Mesendoderm (in vitro differentiated cells): ENCODE measurements at regions not wholly inside any gene's neighbourhood (a gene's known extent, or its start where the extent isn't known, plus 50 kb on each side); places are given as distances from the start of the nearest gene placed in this dataset.
A peak's percentile ranks its signal among the peaks of the same experiment; 100 is the strongest.

Source experiments
- DNase-seq: peaks from one replicate; pipeline ENCODE4 v3.0.0; 2013
- H2AK5ac ChIP-seq: 2 replicates; pipeline ENCODE4 v1.6.1; 2013; ENCODE audit warnings: low read length, inconsistent platforms
- H2BK120ac ChIP-seq: 2 replicates; pipeline ENCODE4 v1.6.1; 2013; ENCODE audit warnings: low read depth, mild to moderate bottlenecking, low read length, moderate library complexity, mixed read lengths
- H2BK15ac ChIP-seq: replicated peaks from 2 replicates; pipeline ENCODE4 v1.6.1; 2013; ENCODE audit warnings: low read depth, mild to moderate bottlenecking, moderate library complexity
- H2BK5ac ChIP-seq: 2 replicates; pipeline ENCODE4 v1.6.1; 2013; ENCODE audit warnings: low read length, inconsistent platforms
- H3K18ac ChIP-seq: 2 replicates; pipeline ENCODE4 v1.6.1; 2013; ENCODE audit warnings: mild to moderate bottlenecking, low read length, mixed read lengths
- H3K23ac ChIP-seq: one replicate; pipeline ENCODE4 v1.6.1; 2013; ENCODE audit warnings: low read length
- H3K27ac ChIP-seq: 2 replicates; pipeline ENCODE4 v1.5.1; 2013; ENCODE audit warnings: low read depth, mild to moderate bottlenecking, inconsistent platforms, low read length, moderate library complexity
- H3K27me3 ChIP-seq: 2 replicates; pipeline ENCODE4 v1.6.1; 2013; ENCODE audit warnings: low read length, control low read depth, mild to moderate bottlenecking, inconsistent platforms; ENCODE audit not compliant: insufficient read depth, poor library complexity
- H3K36me3 ChIP-seq: 2 replicates; pipeline ENCODE4 v1.6.1; 2013; ENCODE audit warnings: low read length, inconsistent platforms; ENCODE audit not compliant: control insufficient read depth, insufficient read depth
- H3K4ac ChIP-seq: one replicate; pipeline ENCODE4 v1.6.1; 2013; ENCODE audit warnings: low read depth, mild to moderate bottlenecking, low read length, moderate library complexity
- H3K4me1 ChIP-seq: 2 replicates; pipeline ENCODE4 v1.6.1; 2013; ENCODE audit warnings: low read depth, low read length, inconsistent platforms; ENCODE audit not compliant: control insufficient read depth
- H3K4me2 ChIP-seq: 2 replicates; pipeline ENCODE4 v1.6.1; 2013; ENCODE audit warnings: low read length
- H3K4me3 ChIP-seq: 2 replicates; pipeline ENCODE4 v1.5.1; 2013; ENCODE audit warnings: mild to moderate bottlenecking, low read length
- H3K56ac ChIP-seq: one replicate; pipeline ENCODE4 v1.6.1; 2013; ENCODE audit warnings: low read length
- H3K79me1 ChIP-seq: 2 replicates; pipeline ENCODE4 v1.6.1; 2013; ENCODE audit warnings: low read length, inconsistent platforms
- H3K79me2 ChIP-seq: 2 replicates; pipeline ENCODE4 v1.6.1; 2013; ENCODE audit warnings: mild to moderate bottlenecking, low read length; ENCODE audit not compliant: control insufficient read depth, insufficient read depth
- H3K9ac ChIP-seq: 2 replicates; pipeline ENCODE4 v1.6.1; 2013; ENCODE audit warnings: low read length, inconsistent platforms
- H4K5ac ChIP-seq: one replicate; pipeline ENCODE4 v1.6.1; 2013; ENCODE audit warnings: low read length
- H4K8ac ChIP-seq: one replicate; pipeline ENCODE4 v1.6.1; 2013; ENCODE audit warnings: low read depth, mild to moderate bottlenecking, control low read depth, low read length, moderate library complexity
- WGBS: extraction: QIAGEN DNeasy Blood & Tissue Kit; methylation state at CpG from one replicate; pipeline ENCODE4 v1.1.7; 2013; ENCODE audit warnings: low lambda C conversion rate, missing lambda C conversion rate; ENCODE audit not compliant: insufficient coverage; ENCODE audit errors: extremely low coverage; 5-methylcytosine and 5-hydroxymethylcytosine counted together

DNA sequence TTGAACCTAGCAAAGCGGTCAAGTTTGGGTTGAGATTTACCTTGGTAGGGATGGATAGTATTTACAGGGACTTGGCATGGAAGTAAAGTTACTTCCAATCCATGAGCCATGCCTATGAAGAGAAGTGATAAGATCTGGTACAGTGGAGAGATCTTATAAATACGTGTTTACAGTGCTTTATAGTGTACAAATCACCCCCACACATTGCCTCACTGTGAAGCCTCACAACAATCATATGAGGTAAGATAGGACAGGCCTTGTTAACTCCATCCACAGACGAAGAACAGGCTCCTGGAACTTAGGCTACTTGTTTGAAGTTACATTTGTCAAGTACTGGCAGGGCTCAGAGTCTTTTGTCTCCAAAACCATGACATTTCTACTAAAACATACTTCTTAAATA, 159.8 kb downstream of the PLPPR4 start:
- no peak overlapping the region for H3K56ac ChIP-seq

DNA sequence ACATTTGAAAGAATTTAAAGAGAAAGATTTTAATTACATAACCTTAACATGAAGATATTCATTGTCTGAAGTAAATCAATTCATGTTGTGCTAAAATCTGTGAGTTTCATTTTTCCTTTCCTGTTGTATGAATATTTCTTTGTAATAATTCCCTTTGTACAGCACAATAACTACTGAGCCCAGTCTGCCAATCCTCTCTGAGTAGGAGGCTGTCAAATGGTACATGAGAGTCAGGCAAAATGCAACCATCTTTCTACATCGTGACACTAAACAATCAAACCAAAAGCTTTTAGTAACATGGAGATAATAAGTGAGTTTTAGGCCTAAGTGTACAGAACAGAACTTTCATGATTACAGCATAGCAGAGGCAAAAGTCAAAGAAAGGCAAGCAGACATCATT, 165.5 kb downstream of the PLPPR4 start:
- DNase-seq: no peak
- Histone ChIP-seq H2AK5ac (no peak overlapping the region), H3K4me2 (no peak overlapping the region), H2BK15ac (no peak overlapping the region), H3K23ac (no peak overlapping the region), H2BK120ac (no peak overlapping the region), H3K56ac (no peak overlapping the region), H2BK5ac (no peak overlapping the region), H3K4me1 (no peaks in the 10 kb centered on the region), H3K79me1 (no peaks in the 10 kb centered on the region), H3K18ac (no peak overlapping the region), H3K36me3 (no peaks in the 10 kb centered on the region), H3K9ac (no peak overlapping the region), H4K5ac (no peak overlapping the region), H3K4ac (no peak overlapping the region), H3K27ac (no peak overlapping the region), H3K4me3 (no peak overlapping the region), H3K79me2 (no peaks in the 10 kb centered on the region), H4K8ac (no peak overlapping the region), H3K27me3 (no peaks in the 10 kb centered on the region)
- WGBS: no CpG with 5 or more reads among the region's 1 CpG

More for the DNA sequence above, 159.8 kb downstream of the PLPPR4 start:
- Histone ChIP-seq H3K9ac (no peak overlapping the region), H3K4ac (no peak overlapping the region), H3K27me3 (no peaks in the 10 kb centered on the region), H2BK15ac (no peak overlapping the region), H3K4me1 (no peaks in the 10 kb centered on the region), H3K23ac (no peak overlapping the region), H3K27ac (no peak overlapping the region), H3K79me2 (no peaks in the 10 kb centered on the region), H2BK5ac (no peak overlapping the region), H3K36me3 (no peaks in the 10 kb centered on the region), H2BK120ac (no peak overlapping the region), H3K4me2 (no peak overlapping the region), H3K4me3 (no peak overlapping the region), H3K79me1 (no peaks in the 10 kb centered on the region), H4K8ac (no peak overlapping the region), H3K18ac (no peak overlapping the region), H4K5ac (no peak overlapping the region), H2AK5ac (no peak overlapping the region)
- no peak for DNase-seq
- no CpG with 5 or more reads among the region's 3 CpGs for WGBS

DNA sequence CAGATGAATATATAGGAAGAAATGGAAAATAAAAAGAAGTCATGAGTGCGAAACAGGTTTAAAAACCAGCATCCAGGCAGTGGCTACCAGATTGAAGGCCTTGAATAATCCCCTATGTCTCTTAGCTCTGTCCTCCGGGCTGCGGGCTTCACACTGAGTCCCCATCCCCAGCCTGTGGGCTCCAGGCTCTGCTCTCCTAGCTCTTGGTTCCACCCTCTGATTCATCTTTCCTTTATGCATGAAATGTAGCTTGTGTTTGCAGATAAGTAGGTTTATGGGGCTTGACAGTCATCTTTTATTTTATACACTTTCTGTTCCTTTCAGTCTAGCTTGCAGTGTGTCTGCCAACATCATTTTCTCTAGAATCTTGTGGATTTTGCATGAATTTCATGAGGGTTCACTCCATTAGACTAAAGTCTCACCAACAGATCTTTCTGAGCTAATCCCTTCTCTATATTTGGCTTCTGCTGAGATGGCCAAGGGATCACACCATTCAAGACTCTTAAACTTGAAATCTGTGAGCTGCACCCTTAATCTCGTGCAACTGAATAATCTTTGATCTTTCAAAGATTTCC, 174.5 kb downstream of the PLPPR4 start:
- WGBS: no CpG with 5 or more reads among the region's 4 CpGs
- Histone ChIP-seq H3K23ac (no peak overlapping the region), H3K4me1 (no peaks in the 10 kb centered on the region), H3K27ac (no peak overlapping the region), H3K9ac (no peak overlapping the region), H3K4me2 (no peak overlapping the region), H3K18ac (no peak overlapping the region), H3K79me1 (no peaks in the 10 kb centered on the region), H4K8ac (no peak overlapping the region), H3K4me3 (no peak overlapping the region), H2BK15ac (no peak overlapping the region), H3K4ac (no peak overlapping the region), H4K5ac (no peak overlapping the region), H2BK120ac (no peak overlapping the region), H3K27me3 (no peaks in the 10 kb centered on the region), H3K56ac (no peak overlapping the region), H2BK5ac (no peak overlapping the region), H2AK5ac (no peak overlapping the region), H3K79me2 (no peaks in the 10 kb centered on the region), H3K36me3 (no peaks in the 10 kb centered on the region)
- no peak for DNase-seq

DNA sequence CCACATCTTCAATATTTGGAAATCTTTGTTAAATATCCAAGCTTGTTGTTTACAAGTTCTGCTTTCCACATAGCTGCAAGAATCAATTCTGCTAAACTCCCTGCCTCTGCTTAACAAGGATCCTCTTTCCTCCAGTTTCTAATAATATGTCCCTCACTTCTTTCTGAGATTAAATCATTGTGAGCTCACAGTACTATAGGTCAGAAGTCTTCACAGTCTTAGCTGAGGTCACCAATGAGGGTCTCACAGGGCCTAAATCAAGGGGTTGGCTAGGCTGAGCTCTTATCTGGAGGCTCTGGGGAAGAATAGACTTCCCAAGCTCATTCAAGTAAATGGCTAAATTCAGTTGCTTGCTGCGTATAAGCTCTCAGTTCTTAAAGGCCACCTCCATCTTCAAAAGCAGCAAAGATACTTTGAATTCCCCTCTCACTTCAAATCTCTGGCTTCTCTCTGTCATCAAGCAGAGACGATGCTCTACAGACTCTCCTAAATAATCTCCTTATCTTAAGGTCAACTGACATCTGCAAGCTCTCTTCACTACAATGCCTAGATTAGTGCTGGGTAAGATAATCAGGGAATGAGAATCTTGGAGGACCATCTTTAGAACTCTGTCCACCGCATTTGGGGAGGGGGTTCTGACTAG, 175.3 kb downstream of the PLPPR4 start:
- H3K4ac ChIP-seq: no peak overlapping the region
- H3K18ac ChIP-seq: no peak overlapping the region
- no peak overlapping the region for H2BK15ac ChIP-seq
- no peak overlapping the region for H3K4me3 ChIP-seq
- no peak overlapping the region for H2BK120ac ChIP-seq
- DNase-seq: peak; percentile 12
- H3K23ac ChIP-seq: no peak overlapping the region
- H3K79me1 ChIP-seq: no peaks in the 10 kb centered on the region
- H3K27me3 ChIP-seq: no peaks in the 10 kb centered on the region
- no peaks in the 10 kb centered on the region for H3K36me3 ChIP-seq
- no peak overlapping the region for H4K8ac ChIP-seq
- no peak overlapping the region for H2BK5ac ChIP-seq
- no peak overlapping the region for H3K9ac ChIP-seq
- H3K56ac ChIP-seq: no peak overlapping the region
- no peak overlapping the region for H3K4me2 ChIP-seq
- no peaks in the 10 kb centered on the region for H3K79me2 ChIP-seq
- no peak overlapping the region for H4K5ac ChIP-seq
- H2AK5ac ChIP-seq: no peak overlapping the region
- no CpG with 5 or more reads among the region's 3 CpGs for WGBS
- no peaks in the 10 kb centered on the region for H3K4me1 ChIP-seq
- no peak overlapping the region for H3K27ac ChIP-seq

DNA sequence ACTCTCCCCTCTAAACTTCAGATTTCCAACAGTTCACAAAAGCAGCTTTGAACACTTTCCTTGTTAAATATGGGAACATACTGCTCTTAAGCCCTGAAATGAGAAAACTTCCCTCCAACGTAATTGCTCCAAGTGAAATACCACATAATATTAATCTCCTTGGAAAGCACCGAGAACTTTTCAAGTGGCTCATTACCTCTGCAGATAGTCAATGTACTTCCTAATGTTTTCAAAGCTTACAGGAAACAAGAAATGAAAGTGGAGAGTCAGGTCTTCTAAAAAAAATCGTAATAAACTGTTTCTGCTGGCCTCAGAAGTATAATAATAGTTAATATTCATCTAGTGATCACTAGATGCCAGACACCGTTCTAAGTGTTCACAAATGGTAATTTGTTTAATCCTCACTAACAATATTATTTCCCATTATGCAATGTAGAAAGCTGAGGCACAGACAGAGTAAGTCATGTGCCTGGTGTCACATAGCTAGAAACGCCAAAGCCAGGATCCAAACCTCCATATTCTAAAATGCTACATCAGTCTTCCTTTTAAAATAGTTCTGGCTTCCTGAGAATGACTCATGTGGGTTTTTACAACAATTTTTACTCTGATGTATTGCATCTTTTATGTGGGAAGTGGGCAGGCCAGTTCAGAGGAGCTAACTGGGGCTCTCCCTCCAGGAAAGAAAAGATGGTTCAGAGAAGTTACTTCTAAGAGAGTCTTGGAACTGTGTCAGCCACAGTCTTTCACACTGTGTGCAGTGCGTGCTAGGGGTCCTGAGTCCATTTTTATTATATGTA, 177.2 kb downstream of the PLPPR4 start:
- H3K4me3 ChIP-seq: no peak overlapping the region
- no peak overlapping the region for H3K27ac ChIP-seq
- no peak overlapping the region for H2BK15ac ChIP-seq

More for the DNA sequence above, 177.2 kb downstream of the PLPPR4 start:
- no peaks in the 10 kb centered on the region for H3K27me3 ChIP-seq
- no peaks in the 10 kb centered on the region for H3K79me1 ChIP-seq
- no CpG with 5 or more reads among the region's 6 CpGs for WGBS
- H2AK5ac ChIP-seq: no peak overlapping the region
- H3K4me1 ChIP-seq: no peaks in the 10 kb centered on the region
- H3K23ac ChIP-seq: no peak overlapping the region
- H3K36me3 ChIP-seq: no peaks in the 10 kb centered on the region
- H3K9ac ChIP-seq: no peak overlapping the region
- no peak overlapping the region for H3K18ac ChIP-seq
- no peak for DNase-seq
- no peaks in the 10 kb centered on the region for H3K79me2 ChIP-seq
- H4K8ac ChIP-seq: no peak overlapping the region
- no peak overlapping the region for H3K4ac ChIP-seq
- no peak overlapping the region for H3K4me2 ChIP-seq
- no peak overlapping the region for H2BK5ac ChIP-seq
- H2BK120ac ChIP-seq: no peak overlapping the region
- no peak overlapping the region for H3K56ac ChIP-seq
- no peak overlapping the region for H4K5ac ChIP-seq
